H9 (cell line): ENCODE measurements at regions not wholly inside any gene's neighbourhood (a gene's known extent, or its start where the extent isn't known, plus 50 kb on each side); places are given as distances from the start of the nearest gene placed in this dataset.

Experiments
- DNase-seq: peaks from one replicate; pipeline ENCODE4 v3.0.0-alpha.2; 2017
- H2AFZ ChIP-seq: one replicate; pipeline ENCODE4 v1.6.1; 2013; ENCODE audit warnings: mild to moderate bottlenecking, low read length, control low read depth, moderate library complexity
- H2AK5ac ChIP-seq: 2 replicates; pipeline ENCODE4 v1.6.1; 2013; ENCODE audit warnings: low read length, control low read depth, mixed read lengths; ENCODE audit not compliant: insufficient read length
- H2BK120ac ChIP-seq: one replicate; pipeline ENCODE4 v1.6.1; 2013; ENCODE audit warnings: low read depth, mild to moderate bottlenecking, low read length, control low read depth, inconsistent platforms; ENCODE audit not compliant: poor library complexity, severe bottlenecking
- H2BK12ac ChIP-seq: 2 replicates; pipeline ENCODE4 v1.6.1; 2013; ENCODE audit warnings: low read length, control low read depth, mixed read lengths, low read depth; ENCODE audit not compliant: insufficient read length
- H2BK15ac ChIP-seq: 2 replicates; pipeline ENCODE4 v1.6.1; 2013; ENCODE audit warnings: low read depth, low read length, control low read depth
- H2BK20ac ChIP-seq: one replicate; pipeline ENCODE4 v1.6.1; 2013; ENCODE audit warnings: low read depth, mild to moderate bottlenecking, low read length, control low read depth, inconsistent platforms; ENCODE audit not compliant: poor library complexity, severe bottlenecking
- H2BK5ac ChIP-seq: 2 replicates; pipeline ENCODE4 v1.6.1; 2013; ENCODE audit warnings: low read length, control low read depth, mixed read lengths; ENCODE audit not compliant: insufficient read length
- H3K14ac ChIP-seq: 2 replicates; pipeline ENCODE4 v1.6.1; 2013; ENCODE audit warnings: low read length, control low read depth; ENCODE audit not compliant: insufficient read depth
- H3K18ac ChIP-seq: 2 replicates; pipeline ENCODE4 v1.6.1; 2013; ENCODE audit warnings: low read depth, mild to moderate bottlenecking, mixed read lengths, low read length, control low read depth; ENCODE audit not compliant: insufficient read length
- H3K23ac ChIP-seq: 2 replicates; pipeline ENCODE4 v1.6.1; 2013; ENCODE audit warnings: low read length, control low read depth, mixed read lengths, low read depth; ENCODE audit not compliant: insufficient read length
- H3K23me2 ChIP-seq: 2 replicates; pipeline ENCODE4 v1.6.1; 2013; ENCODE audit warnings: low read depth, mild to moderate bottlenecking, mixed read lengths, low read length, control low read depth; ENCODE audit not compliant: insufficient read length, poor library complexity, severe bottlenecking
- H3K27ac ChIP-seq: 2 replicates; pipeline ENCODE4 v1.5.1; 2013; ENCODE audit warnings: low read length, control low read depth, mixed read lengths, low read depth; ENCODE audit not compliant: insufficient read length
- H3K27me3 ChIP-seq: 2 replicates; pipeline ENCODE4 v1.6.1; 2013; ENCODE audit warnings: low read length, control low read depth, inconsistent platforms; ENCODE audit not compliant: insufficient read depth
- H3K4ac ChIP-seq: 2 replicates; pipeline ENCODE4 v1.6.1; 2013; ENCODE audit warnings: low read depth, mild to moderate bottlenecking, control low read depth, inconsistent platforms, low read length, moderate library complexity
- H3K4me1 ChIP-seq: 2 replicates; pipeline ENCODE4 v1.6.1; 2013; ENCODE audit warnings: low read length, control low read depth, inconsistent platforms; ENCODE audit not compliant: insufficient read depth
- H3K4me2 ChIP-seq: 2 replicates; pipeline ENCODE4 v1.6.1; 2013; ENCODE audit warnings: low read length, control low read depth, mixed read lengths; ENCODE audit not compliant: insufficient read length, insufficient read depth
- H3K56ac ChIP-seq: 2 replicates; pipeline ENCODE4 v1.6.1; 2013; ENCODE audit warnings: low read depth, mild to moderate bottlenecking, mixed read lengths, low read length, control low read depth; ENCODE audit not compliant: insufficient read length
- H3K79me1 ChIP-seq: 2 replicates; pipeline ENCODE4 v1.6.1; 2013; ENCODE audit warnings: low read depth, mild to moderate bottlenecking, moderate library complexity, low read length, control low read depth, inconsistent platforms; ENCODE audit not compliant: insufficient read depth, poor library complexity, severe bottlenecking
- H3K79me2 ChIP-seq: 2 replicates; pipeline ENCODE4 v1.6.1; 2013; ENCODE audit warnings: low read length, control low read depth, inconsistent platforms; ENCODE audit not compliant: insufficient read depth
- H3K9ac ChIP-seq: 2 replicates; pipeline ENCODE4 v1.6.1; 2013; ENCODE audit warnings: low read length, control low read depth, mixed read lengths; ENCODE audit not compliant: insufficient read length; ENCODE audit errors: extremely low read depth
- H3K9me3 ChIP-seq: one replicate; pipeline ENCODE4 v1.6.1; 2013; ENCODE audit warnings: low read depth, low read length, inconsistent platforms; ENCODE audit not compliant: control insufficient read depth
- H3T11ph ChIP-seq: one replicate; pipeline ENCODE4 v1.6.1; 2013; ENCODE audit warnings: mild to moderate bottlenecking, low read length, control low read depth, inconsistent platforms
- H4K20me1 ChIP-seq: one replicate; pipeline ENCODE4 v1.6.1; 2013; ENCODE audit not compliant: control insufficient read depth, insufficient read length, insufficient read depth
- H4K5ac ChIP-seq: 2 replicates; pipeline ENCODE4 v1.6.1; 2013; ENCODE audit warnings: low read depth, mild to moderate bottlenecking, mixed read lengths, low read length, control low read depth; ENCODE audit not compliant: insufficient read length
- H4K8ac ChIP-seq: replicated peaks from 2 replicates; pipeline ENCODE4 v1.6.1; 2013; ENCODE audit warnings: low read length, control low read depth, mixed read lengths, low read depth; ENCODE audit not compliant: insufficient read length
- H4K91ac ChIP-seq: 2 replicates; pipeline ENCODE4 v1.6.1; 2013; ENCODE audit warnings: low read depth, mild to moderate bottlenecking, moderate library complexity, mixed read lengths, low read length, control low read depth; ENCODE audit not compliant: insufficient read length
- H3K27ac Mint-ChIP-seq, 3 experiments: 2 replicates in 2 of 3; 3 replicates in 1 of 3; pipeline ENCODE4 v1.8.0; 2020 to 2021; ENCODE audit warnings: mixed read lengths in 3 of 3, mild to moderate bottlenecking in 1 of 3, moderate library complexity in 1 of 3
- H3K27me3 Mint-ChIP-seq: 2 replicates; pipeline ENCODE4 v1.8.0; 2021; ENCODE audit warnings: low read depth, mild to moderate bottlenecking, moderate library complexity, mixed read lengths
- H3K36me3 Mint-ChIP-seq, 3 experiments: 2 replicates in 2 of 3; 3 replicates in 1 of 3; pipeline ENCODE4 v1.8.0; 2020 to 2021; ENCODE audit warnings: low read depth in 3 of 3, mixed read lengths in 3 of 3; ENCODE audit not compliant: insufficient read depth in 1 of 3
- H3K4me1 Mint-ChIP-seq, 2 experiments: 2 replicates each; pipeline ENCODE4 v1.8.0; 2020; ENCODE audit warnings: mixed read lengths in 2 of 2
- H3K4me3 Mint-ChIP-seq, 2 experiments: 2 replicates in 1 of 2; 3 replicates in 1 of 2; pipeline ENCODE4 v1.8.0; 2020 to 2021; ENCODE audit warnings: mild to moderate bottlenecking in 2 of 2, mixed read lengths in 2 of 2, moderate library complexity in 1 of 2
- H3K9me3 Mint-ChIP-seq, 2 experiments: 2 replicates in 1 of 2; 3 replicates in 1 of 2; pipeline ENCODE4 v1.8.0; 2020; ENCODE audit warnings: mild to moderate bottlenecking in 2 of 2, mixed read lengths in 2 of 2, moderate library complexity in 1 of 2
- CTCF ChIP-seq: fragments of 200-600 bp; sonication (generic); conservative IDR thresholded peaks from 3 replicates; pipeline ENCODE4 v1.8.0; 2021; ENCODE audit warnings: antibody characterized with exemption, mild to moderate bottlenecking
- WGBS: extraction: QIAGEN DNeasy Blood & Tissue Kit; methylation state at CpG from one replicate; pipeline ENCODE4 v1.1.7; 2013; ENCODE audit warnings: missing lambda C conversion rate, low lambda C conversion rate, mixed read lengths; ENCODE audit not compliant: insufficient read length; ENCODE audit errors: extremely low coverage; 5-methylcytosine and 5-hydroxymethylcytosine counted together

- H2BK15ac ChIP-seq: no peak overlapping the region
- no peaks in the 10 kb centered on the region for H4K20me1 ChIP-seq
- Mint-ChIP-seq H3K9me3 (peaks cover 0 to 3% of the 10 kb centered on the region in 2 experiments; a peak in 1 of 5 replicates), H3K4me1 (no peaks in the 10 kb centered on the region; a peak in 1 of 4 replicates), H3K36me3 (no peaks in the 10 kb centered on the region; a peak in 1 of 7 replicates), H3K27ac (no peak overlapping the region), H3K27me3 (no peaks in the 10 kb centered on the region), H3K4me3 (no peak overlapping the region)
- H2BK12ac ChIP-seq: no peak overlapping the region
- no peak overlapping the region for H3K4me2 ChIP-seq
- TF ChIP-seq CTCF: no peak
- no CpG with 5 or more reads among the region's 1 CpG for WGBS
- DNase-seq: no peak
- no peak overlapping the region for H3K14ac ChIP-seq
- no peaks in the 10 kb centered on the region for H3K9me3 ChIP-seq
- no peak overlapping the region for H3T11ph ChIP-seq
- no peak overlapping the region for H3K4ac ChIP-seq
- no peak overlapping the region for H3K56ac ChIP-seq
- H4K8ac ChIP-seq: no peak overlapping the region
- no peaks in the 10 kb centered on the region for H3K27me3 ChIP-seq
- no peak overlapping the region for H3K18ac ChIP-seq
- no peak overlapping the region for H3K27ac ChIP-seq
- H2AFZ ChIP-seq: no peak overlapping the region
- H3K79me1 ChIP-seq: no peaks in the 10 kb centered on the region
- no peak overlapping the region for H2BK120ac ChIP-seq
- no peaks in the 10 kb centered on the region for H3K4me1 ChIP-seq
- no peak overlapping the region for H2BK20ac ChIP-seq
- H3K23me2 ChIP-seq: no peaks in the 10 kb centered on the region
- H3K79me2 ChIP-seq: no peaks in the 10 kb centered on the region
- no peak overlapping the region for H3K9ac ChIP-seq
- no peak overlapping the region for H4K5ac ChIP-seq
- no peak overlapping the region for H3K23ac ChIP-seq
- no peak overlapping the region for H2BK5ac ChIP-seq
- no peak overlapping the region for H4K91ac ChIP-seq
- no peak overlapping the region for H2AK5ac ChIP-seq
Measured at GRCh38 chr5:35476797-35477196, 140.9 kb upstream of the SPEF2 start.
